ENCODE measurements at regions not wholly inside any gene's neighbourhood (a gene's known extent, or its start where the extent isn't known, plus 50 kb on each side); places are given as distances from the start of the nearest gene placed in this dataset.

DNA sequence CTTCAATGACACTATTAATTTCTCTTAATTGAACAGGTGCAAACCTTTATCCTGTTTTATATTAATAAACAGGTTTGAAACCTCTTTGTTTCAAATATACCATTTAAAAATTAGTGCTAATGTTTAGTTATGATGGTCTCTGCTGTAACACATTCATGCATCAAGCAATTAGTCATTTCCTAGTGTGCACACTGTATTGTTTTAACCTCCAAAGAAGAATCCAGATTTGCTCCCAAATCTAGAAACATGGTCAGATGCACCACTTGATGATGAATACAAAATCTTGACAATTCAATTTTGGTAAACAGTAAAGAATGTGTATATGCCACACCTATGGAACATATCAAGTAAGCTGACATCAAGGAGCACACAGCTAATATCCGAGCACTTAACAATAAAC lies 157.1 kb downstream of the TRIML1 start:
- H3K4me2 ChIP-seq (ENCODE audit: low read length) = no peak overlapping the region
- no peaks in the 10 kb centered on the region for H3K79me2 ChIP-seq (ENCODE audit: low read length)
- no peak for TF ChIP-seq EZH2phosphoT487 (IDR thresholded peaks at IDR 0.05; ENCODE audit: low read depth)
- TF ChIP-seq, protein P1, sequence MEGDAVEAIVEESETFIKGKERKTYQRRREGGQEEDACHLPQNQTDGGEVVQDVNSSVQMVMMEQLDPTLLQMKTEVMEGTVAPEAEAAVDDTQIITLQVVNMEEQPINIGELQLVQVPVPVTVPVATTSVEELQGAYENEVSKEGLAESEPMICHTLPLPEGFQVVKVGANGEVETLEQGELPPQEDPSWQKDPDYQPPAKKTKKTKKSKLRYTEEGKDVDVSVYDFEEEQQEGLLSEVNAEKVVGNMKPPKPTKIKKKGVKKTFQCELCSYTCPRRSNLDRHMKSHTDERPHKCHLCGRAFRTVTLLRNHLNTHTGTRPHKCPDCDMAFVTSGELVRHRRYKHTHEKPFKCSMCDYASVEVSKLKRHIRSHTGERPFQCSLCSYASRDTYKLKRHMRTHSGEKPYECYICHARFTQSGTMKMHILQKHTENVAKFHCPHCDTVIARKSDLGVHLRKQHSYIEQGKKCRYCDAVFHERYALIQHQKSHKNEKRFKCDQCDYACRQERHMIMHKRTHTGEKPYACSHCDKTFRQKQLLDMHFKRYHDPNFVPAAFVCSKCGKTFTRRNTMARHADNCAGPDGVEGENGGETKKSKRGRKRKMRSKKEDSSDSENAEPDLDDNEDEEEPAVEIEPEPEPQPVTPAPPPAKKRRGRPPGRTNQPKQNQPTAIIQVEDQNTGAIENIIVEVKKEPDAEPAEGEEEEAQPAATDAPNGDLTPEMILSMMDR (IDR thresholded peaks at IDR 0.05; ENCODE audit: low read depth, low read length) = no peak
- no peak overlapping the region for H3K9ac ChIP-seq (ENCODE audit: low read length)
- H3K36me3 ChIP-seq (replicated peaks; ENCODE audit: low read depth, low read length) = no peaks in the 10 kb centered on the region
- no peak overlapping the region for H2AFZ ChIP-seq (ENCODE audit: low read depth, low read length)
- no peaks in the 10 kb centered on the region for H4K20me1 ChIP-seq (ENCODE audit: insufficient read depth, low read length)
- H3K27me3 ChIP-seq (ENCODE audit: low read depth, low read length) = no peaks in the 10 kb centered on the region
- H3K4me3 ChIP-seq (ENCODE audit: low read length) = no peak overlapping the region
- no peaks in the 10 kb centered on the region for H3K4me1 ChIP-seq (ENCODE audit: low read length)
- H3K9me3 ChIP-seq (ENCODE audit: insufficient read depth, low read length) = no peaks in the 10 kb centered on the region
- H3K27ac ChIP-seq (ENCODE audit: low read length) = no peak overlapping the region

DNA sequence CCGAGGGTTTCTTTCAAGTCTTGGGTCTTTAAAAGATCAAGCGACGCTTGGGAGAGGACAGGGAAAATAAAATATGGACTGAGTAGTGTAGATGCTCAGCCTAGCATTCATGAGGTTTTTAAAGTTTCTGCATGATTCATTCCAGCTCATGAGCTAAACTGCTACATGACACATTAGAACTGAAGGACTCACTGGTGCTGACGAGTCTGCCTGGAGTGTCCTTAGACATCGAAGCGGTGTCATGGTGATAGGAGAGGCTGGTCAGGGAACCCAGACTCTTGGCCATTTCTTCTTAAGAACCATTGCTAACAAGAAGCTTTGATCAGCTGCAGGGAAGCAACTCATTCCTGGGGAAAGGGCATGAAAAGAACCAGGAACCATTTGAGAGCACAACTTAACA lies 158.6 kb downstream of the TRIML1 start:
- no peak for TF ChIP-seq EZH2phosphoT487 (IDR thresholded peaks at IDR 0.05; ENCODE audit: low read depth)
- TF ChIP-seq, protein P1 (IDR thresholded peaks at IDR 0.05; ENCODE audit: low read depth, low read length) = no peak
- Histone ChIP-seq H3K9ac (ENCODE audit: low read length) (no peak overlapping the region), H3K4me3 (ENCODE audit: low read length) (no peak overlapping the region), H3K4me1 (ENCODE audit: low read length) (no peaks in the 10 kb centered on the region), H4K20me1 (ENCODE audit: insufficient read depth, low read length) (no peaks in the 10 kb centered on the region), H3K79me2 (ENCODE audit: low read length) (no peaks in the 10 kb centered on the region), H2AFZ (ENCODE audit: low read depth, low read length) (no peak overlapping the region), H3K9me3 (ENCODE audit: insufficient read depth, low read length) (no peaks in the 10 kb centered on the region), H3K4me2 (ENCODE audit: low read length) (no peak overlapping the region), H3K27ac (ENCODE audit: low read length) (no peak overlapping the region), H3K36me3 (replicated peaks; ENCODE audit: low read depth, low read length) (no peaks in the 10 kb centered on the region), H3K27me3 (ENCODE audit: low read depth, low read length) (no peaks in the 10 kb centered on the region)

DNA sequence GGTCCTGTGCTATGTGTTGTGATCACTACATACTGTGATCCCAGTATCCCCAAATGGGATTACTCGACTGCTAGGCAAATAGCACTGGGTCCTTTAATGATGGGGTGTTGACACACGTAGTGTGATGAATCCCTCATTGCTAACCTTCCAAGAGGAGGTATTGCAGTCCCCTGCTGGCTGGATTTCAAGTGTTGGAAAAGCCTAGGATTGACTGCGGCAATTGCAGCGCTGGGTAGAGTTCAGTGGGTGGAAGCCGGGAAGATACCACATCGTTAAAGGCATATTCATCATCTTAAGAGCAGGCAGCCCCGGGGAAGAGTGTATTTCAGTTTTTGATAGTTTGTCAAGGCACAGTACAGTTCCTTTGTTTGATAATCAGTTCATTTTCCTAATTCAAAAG lies 159.9 kb downstream of the TRIML1 start:
- H3K79me2 ChIP-seq (ENCODE audit: low read length) = no peaks in the 10 kb centered on the region
- H4K20me1 ChIP-seq (ENCODE audit: insufficient read depth, low read length) = no peaks in the 10 kb centered on the region
- TF ChIP-seq EZH2phosphoT487 (IDR thresholded peaks at IDR 0.05; ENCODE audit: low read depth) = no peak
- TF ChIP-seq, protein P1 (IDR thresholded peaks at IDR 0.05; ENCODE audit: low read depth, low read length) = no peak
- H3K27ac ChIP-seq (ENCODE audit: low read length) = no peak overlapping the region
- H3K4me2 ChIP-seq (ENCODE audit: low read length) = no peak overlapping the region
- H3K27me3 ChIP-seq (ENCODE audit: low read depth, low read length) = no peaks in the 10 kb centered on the region
- H3K36me3 ChIP-seq (replicated peaks; ENCODE audit: low read depth, low read length) = no peaks in the 10 kb centered on the region
- H3K9me3 ChIP-seq (ENCODE audit: insufficient read depth, low read length) = no peaks in the 10 kb centered on the region
- H3K4me1 ChIP-seq (ENCODE audit: low read length) = no peaks in the 10 kb centered on the region
- no peak overlapping the region for H3K4me3 ChIP-seq (ENCODE audit: low read length)
- no peak overlapping the region for H2AFZ ChIP-seq (ENCODE audit: low read depth, low read length)
- H3K9ac ChIP-seq (ENCODE audit: low read length) = no peak overlapping the region

DNA sequence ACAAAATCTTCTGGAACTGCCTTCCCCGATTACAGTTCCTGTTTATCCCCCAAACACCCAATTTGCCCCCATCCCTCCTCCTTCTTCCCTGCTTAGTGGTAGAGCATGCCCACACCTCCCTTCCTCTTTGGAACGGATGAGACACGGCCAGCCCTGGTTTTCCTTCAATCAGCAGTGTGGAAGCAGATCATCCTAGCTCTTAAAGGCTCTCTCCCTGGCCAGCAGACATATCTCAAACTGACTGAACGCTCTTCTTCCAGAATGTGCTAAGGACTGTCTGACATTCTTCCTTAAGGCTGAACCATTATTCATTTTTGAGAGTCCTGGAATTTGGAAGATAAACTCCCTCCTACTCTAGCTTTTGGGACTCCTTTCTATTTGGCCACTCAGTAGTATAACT lies 161.1 kb downstream of the TRIML1 start:
- no peak overlapping the region for H3K4me2 ChIP-seq (ENCODE audit: low read length)
- no peaks in the 10 kb centered on the region for H3K9me3 ChIP-seq (ENCODE audit: insufficient read depth, low read length)
- no peak overlapping the region for H2AFZ ChIP-seq (ENCODE audit: low read depth, low read length)
- TF ChIP-seq EZH2phosphoT487 (IDR thresholded peaks at IDR 0.05; ENCODE audit: low read depth) = no peak
- TF ChIP-seq, protein P1 (IDR thresholded peaks at IDR 0.05; ENCODE audit: low read depth, low read length) = no peak
- no peak overlapping the region for H3K4me3 ChIP-seq (ENCODE audit: low read length)
- H3K9ac ChIP-seq (ENCODE audit: low read length) = no peak overlapping the region
- H3K27me3 ChIP-seq (ENCODE audit: low read depth, low read length) = no peaks in the 10 kb centered on the region
- no peaks in the 10 kb centered on the region for H4K20me1 ChIP-seq (ENCODE audit: insufficient read depth, low read length)
- H3K36me3 ChIP-seq (replicated peaks; ENCODE audit: low read depth, low read length) = no peaks in the 10 kb centered on the region
- no peaks in the 10 kb centered on the region for H3K4me1 ChIP-seq (ENCODE audit: low read length)
- no peaks in the 10 kb centered on the region for H3K79me2 ChIP-seq (ENCODE audit: low read length)
- H3K27ac ChIP-seq (ENCODE audit: low read length) = no peak overlapping the region
